OCI-LY7 (cell line): ENCODE measurements at regions not wholly inside any gene's neighbourhood (a gene's known extent, or its start where the extent isn't known, plus 50 kb on each side); places are given as distances from the start of the nearest gene placed in this dataset.

Experiments used
- EZH2phosphoT487 ChIP-seq: fragments of 200-600 bp; sonication (generic); IDR thresholded peaks from 2 replicates; pipeline ENCODE4 v1.6.1; 2018; ENCODE audit warnings: low read depth, borderline replicate concordance, mild to moderate bottlenecking, mixed run types, antibody characterized with exemption, low read length, moderate library complexity, mixed read lengths
- TF ChIP-seq, protein P1 (sequence below): fragments of 200-600 bp; sonication (generic); conservative IDR thresholded peaks from 2 replicates; pipeline ENCODE4 v1.5.1; 2014; ENCODE audit warnings: mild to moderate bottlenecking, antibody characterized with exemption, low read length, moderate library complexity, mixed read lengths

DNA sequence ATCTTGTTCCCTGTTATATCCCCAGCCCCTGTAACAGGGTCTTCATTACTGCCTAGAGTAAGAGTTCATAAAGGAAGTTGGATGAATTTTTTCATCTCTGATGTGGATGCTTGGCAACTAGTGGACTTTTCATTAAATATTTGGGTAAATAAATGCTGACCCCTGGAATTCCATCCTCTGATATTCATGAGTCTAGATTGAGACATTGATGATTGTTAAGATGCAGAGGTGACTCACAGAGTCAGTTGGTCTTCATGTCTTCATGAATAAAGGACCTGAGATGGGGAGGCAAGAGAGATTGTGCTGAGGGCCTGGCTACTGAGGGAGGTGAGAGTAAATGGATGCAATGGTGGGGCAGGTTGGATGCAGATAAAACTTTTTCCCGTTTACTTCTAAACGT is 132.7 kb upstream of the NT5C1B start:
- TF ChIP-seq, protein P1, sequence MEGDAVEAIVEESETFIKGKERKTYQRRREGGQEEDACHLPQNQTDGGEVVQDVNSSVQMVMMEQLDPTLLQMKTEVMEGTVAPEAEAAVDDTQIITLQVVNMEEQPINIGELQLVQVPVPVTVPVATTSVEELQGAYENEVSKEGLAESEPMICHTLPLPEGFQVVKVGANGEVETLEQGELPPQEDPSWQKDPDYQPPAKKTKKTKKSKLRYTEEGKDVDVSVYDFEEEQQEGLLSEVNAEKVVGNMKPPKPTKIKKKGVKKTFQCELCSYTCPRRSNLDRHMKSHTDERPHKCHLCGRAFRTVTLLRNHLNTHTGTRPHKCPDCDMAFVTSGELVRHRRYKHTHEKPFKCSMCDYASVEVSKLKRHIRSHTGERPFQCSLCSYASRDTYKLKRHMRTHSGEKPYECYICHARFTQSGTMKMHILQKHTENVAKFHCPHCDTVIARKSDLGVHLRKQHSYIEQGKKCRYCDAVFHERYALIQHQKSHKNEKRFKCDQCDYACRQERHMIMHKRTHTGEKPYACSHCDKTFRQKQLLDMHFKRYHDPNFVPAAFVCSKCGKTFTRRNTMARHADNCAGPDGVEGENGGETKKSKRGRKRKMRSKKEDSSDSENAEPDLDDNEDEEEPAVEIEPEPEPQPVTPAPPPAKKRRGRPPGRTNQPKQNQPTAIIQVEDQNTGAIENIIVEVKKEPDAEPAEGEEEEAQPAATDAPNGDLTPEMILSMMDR = no peak
- no peak for TF ChIP-seq EZH2phosphoT487
